ENCODE measurements at regions not wholly inside any gene's neighbourhood (a gene's known extent, or its start where the extent isn't known, plus 50 kb on each side); places are given as distances from the start of the nearest gene placed in this dataset.

- TF ChIP-seq EZH2 (IDR thresholded peaks at IDR 0.05; ENCODE audit: borderline replicate concordance, low read length), result no peak
- no peak for TF ChIP-seq CTCF (IDR thresholded peaks at IDR 0.05; ENCODE audit: low read length)
- no peaks in the 10 kb centered on the region for H3K9me3 ChIP-seq (ENCODE audit: low read length)
- no peaks in the 10 kb centered on the region for H3F3A ChIP-seq (ENCODE audit: insufficient read depth, low read length)
- H3K4me1 ChIP-seq (ENCODE audit: insufficient read depth, low read length, severe bottlenecking), result no peaks in the 10 kb centered on the region
- no peaks in the 10 kb centered on the region for H3K79me2 ChIP-seq (ENCODE audit: insufficient read depth, low read length)
- H3K27me3 ChIP-seq (ENCODE audit: insufficient read depth, low read length), result no peaks in the 10 kb centered on the region
- no peak overlapping the region for H3K4me2 ChIP-seq (ENCODE audit: low read length)
- no peak overlapping the region for H2AFZ ChIP-seq (ENCODE audit: low read length)
- H3K9ac ChIP-seq (ENCODE audit: low read length), result no peak overlapping the region
- no peaks in the 10 kb centered on the region for H3K36me3 ChIP-seq (ENCODE audit: insufficient read depth, low read length)
- no peak overlapping the region for H3K4me3 ChIP-seq (ENCODE audit: low read depth, low read length, poor library complexity, severe bottlenecking)
- no peaks in the 10 kb centered on the region for H3K9me2 ChIP-seq (ENCODE audit: low read depth, low read length)
- no peaks in the 10 kb centered on the region for H4K20me1 ChIP-seq (ENCODE audit: insufficient read depth, low read length)
- H3K27ac ChIP-seq (ENCODE audit: low read depth, low read length, poor library complexity, severe bottlenecking), result no peak overlapping the region
These were observed 98.4 kb upstream of the MANEA start for GRCh38 chr6:95478941-95479340.

GRCh38 chr6:95487817-95488216 is 89.5 kb upstream of the MANEA start:
- H2AFZ ChIP-seq (ENCODE audit: low read length), result no peak overlapping the region
- H3K79me2 ChIP-seq (ENCODE audit: insufficient read depth, low read length), result no peaks in the 10 kb centered on the region
- H3K4me3 ChIP-seq (ENCODE audit: low read depth, low read length, poor library complexity, severe bottlenecking), result no peak overlapping the region
- H3K9me3 ChIP-seq (ENCODE audit: low read length), result no peaks in the 10 kb centered on the region
- H3K9me2 ChIP-seq (ENCODE audit: low read depth, low read length), result no peaks in the 10 kb centered on the region
- H3K4me1 ChIP-seq (ENCODE audit: insufficient read depth, low read length, severe bottlenecking), result no peaks in the 10 kb centered on the region
- no peaks in the 10 kb centered on the region for H3K36me3 ChIP-seq (ENCODE audit: insufficient read depth, low read length)
- no peaks in the 10 kb centered on the region for H4K20me1 ChIP-seq (ENCODE audit: insufficient read depth, low read length)
- H3K27ac ChIP-seq (ENCODE audit: low read depth, low read length, poor library complexity, severe bottlenecking), result no peak overlapping the region
- TF ChIP-seq CTCF (IDR thresholded peaks at IDR 0.05; ENCODE audit: low read length) (no peak), EZH2 (IDR thresholded peaks at IDR 0.05; ENCODE audit: borderline replicate concordance, low read length) (no peak)
- no peak overlapping the region for H3K4me2 ChIP-seq (ENCODE audit: low read length)
- H3F3A ChIP-seq (ENCODE audit: insufficient read depth, low read length), result no peaks in the 10 kb centered on the region
- no peak overlapping the region for H3K9ac ChIP-seq (ENCODE audit: low read length)
- H3K27me3 ChIP-seq (ENCODE audit: insufficient read depth, low read length), result no peaks in the 10 kb centered on the region

GRCh38 chr6:95489185-95489863 is 88.0 kb upstream of the MANEA start:
- no peaks in the 10 kb centered on the region for H3F3A ChIP-seq (ENCODE audit: insufficient read depth, low read length)
- no peaks in the 10 kb centered on the region for H3K36me3 ChIP-seq (ENCODE audit: insufficient read depth, low read length)
- H2AFZ ChIP-seq (ENCODE audit: low read length), result no peak overlapping the region
- H3K9me3 ChIP-seq (ENCODE audit: low read length), result no peaks in the 10 kb centered on the region
- H4K20me1 ChIP-seq (ENCODE audit: insufficient read depth, low read length), result no peaks in the 10 kb centered on the region
- no peak overlapping the region for H3K4me3 ChIP-seq (ENCODE audit: low read depth, low read length, poor library complexity, severe bottlenecking)
- H3K27ac ChIP-seq (ENCODE audit: low read depth, low read length, poor library complexity, severe bottlenecking), result no peak overlapping the region
- no peaks in the 10 kb centered on the region for H3K9me2 ChIP-seq (ENCODE audit: low read depth, low read length)
- no peak for TF ChIP-seq EZH2 (IDR thresholded peaks at IDR 0.05; ENCODE audit: borderline replicate concordance, low read length)
- TF ChIP-seq CTCF (IDR thresholded peaks at IDR 0.05; ENCODE audit: low read length), result no peak
- no peaks in the 10 kb centered on the region for H3K79me2 ChIP-seq (ENCODE audit: insufficient read depth, low read length)
- no peaks in the 10 kb centered on the region for H3K4me1 ChIP-seq (ENCODE audit: insufficient read depth, low read length, severe bottlenecking)
- no peak overlapping the region for H3K9ac ChIP-seq (ENCODE audit: low read length)
- H3K4me2 ChIP-seq (ENCODE audit: low read length), result no peak overlapping the region
- no peaks in the 10 kb centered on the region for H3K27me3 ChIP-seq (ENCODE audit: insufficient read depth, low read length)
